GM10266 (cell line): ENCODE measurements at regions not wholly inside any gene's neighbourhood (a gene's known extent, or its start where the extent isn't known, plus 50 kb on each side); places are given as distances from the start of the nearest gene placed in this dataset.

ENCODE experiments used
- DNase-seq: peaks from one replicate; pipeline ENCODE4 v3.0.0; 2012; ENCODE audit errors: extremely low spot score
- CTCF ChIP-seq: IDR thresholded peaks from 2 replicates; pipeline ENCODE4 v1.5.1; 2012; ENCODE audit warnings: mild to moderate bottlenecking, low read depth; ENCODE audit not compliant: control insufficient read depth, insufficient read depth; ENCODE audit errors: missing control alignments

DNA sequence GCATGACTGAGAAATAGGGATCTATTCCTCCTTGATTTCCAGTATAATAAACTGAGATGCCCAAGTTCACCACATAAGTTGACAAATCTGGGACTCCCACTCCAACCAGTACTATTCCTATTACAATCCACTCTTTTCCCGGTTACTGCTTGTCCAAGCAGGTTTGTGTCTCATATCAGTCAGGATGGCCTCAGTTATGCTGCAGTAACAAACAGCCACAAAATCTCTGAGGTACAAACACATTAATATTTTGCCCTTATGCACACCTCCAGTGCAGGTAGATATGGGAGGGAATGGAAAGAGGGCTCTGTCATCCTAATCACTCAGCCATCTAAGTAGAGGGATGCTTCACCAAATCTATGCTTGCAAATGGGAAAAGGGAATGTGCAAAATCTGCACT, 207.8 kb downstream of the RAB28 start:
- no peak for TF ChIP-seq CTCF

DNA sequence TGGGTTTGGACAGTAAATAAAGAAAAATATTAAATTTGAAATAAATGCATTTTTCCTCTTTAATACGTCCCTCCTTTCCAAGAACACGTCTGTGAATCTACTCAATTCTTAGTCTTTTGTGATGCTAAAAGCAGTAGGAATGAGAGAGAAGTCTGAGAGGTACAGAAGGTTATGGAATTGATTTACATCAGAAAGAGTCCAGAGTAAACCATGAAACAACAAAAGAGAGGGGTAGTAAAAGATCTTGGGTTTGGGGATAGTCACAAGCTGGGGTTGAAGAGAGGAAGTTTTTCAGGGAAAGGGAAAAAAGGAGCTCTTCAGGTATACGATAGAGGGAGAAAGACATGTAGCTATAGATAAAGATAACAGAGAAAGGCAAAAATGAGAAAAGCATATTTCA, 215.4 kb downstream of the RAB28 start:
- DNase-seq = no peak

More for the DNA sequence above, 207.8 kb downstream of the RAB28 start:
- no peak for DNase-seq

GRCh38 chr4:13268165-13268564, 216.0 kb downstream of the RAB28 start:
- no peak for DNase-seq
- TF ChIP-seq CTCF = no peak

More for the DNA sequence above, 215.4 kb downstream of the RAB28 start:
- TF ChIP-seq CTCF = no peak

- TF ChIP-seq CTCF = no peak
- DNase-seq = no peak
Measured at GRCh38 chr4:13267091-13267490, 217.0 kb downstream of the RAB28 start.

DNA sequence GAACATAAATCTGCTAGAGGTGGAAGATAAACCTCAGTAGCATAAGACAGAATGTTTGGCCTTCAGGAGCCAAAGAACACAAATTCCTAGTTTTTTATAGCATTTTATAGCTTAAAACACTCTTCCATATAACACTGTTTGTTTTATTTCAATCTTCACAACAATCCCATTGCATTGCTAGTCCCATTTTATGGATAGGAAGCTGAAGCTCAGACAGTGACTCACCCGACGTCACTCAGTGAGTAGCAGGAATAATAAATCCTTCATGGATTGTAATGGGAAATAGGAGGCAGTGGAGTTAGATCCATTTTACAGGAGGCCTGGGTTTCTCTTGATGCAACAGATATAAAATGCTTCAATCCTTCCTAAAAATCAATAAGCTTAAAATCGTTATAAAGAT, 217.5 kb downstream of the RAB28 start:
- TF ChIP-seq CTCF = no peak
- no peak for DNase-seq

DNA sequence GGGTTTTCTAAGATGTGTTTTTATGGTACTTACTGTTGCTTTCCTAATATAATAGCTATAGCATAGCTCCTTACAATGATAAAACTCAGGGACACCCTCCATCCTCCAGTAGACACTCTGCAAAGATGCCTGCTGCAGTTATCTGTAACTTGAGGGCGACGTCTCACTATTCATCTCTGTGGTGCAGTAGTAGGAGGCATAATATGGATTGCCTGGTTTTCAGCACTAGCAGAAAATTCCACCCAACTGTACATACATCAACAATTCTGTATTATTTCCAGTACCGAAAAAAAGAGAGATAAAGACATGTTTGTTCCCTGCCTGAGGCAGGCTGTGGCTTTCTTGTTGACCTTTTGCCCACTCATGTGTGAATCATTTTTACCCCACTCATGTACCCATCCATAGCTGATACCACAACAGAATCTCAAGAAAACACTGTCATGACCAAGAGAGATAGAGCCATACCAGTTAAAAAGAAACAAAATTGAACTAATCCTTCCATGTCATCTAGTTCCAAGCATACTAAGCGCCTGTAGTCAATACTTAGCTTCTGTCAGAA, 220.1 kb downstream of the RAB28 start:
- no peak for TF ChIP-seq CTCF
- no peak for DNase-seq

- no peak for DNase-seq
Measured at GRCh38 chr4:13262816-13263215, 221.3 kb downstream of the RAB28 start.

More at GRCh38 chr4:13262816-13263215, 221.3 kb downstream of the RAB28 start:
- no peak for TF ChIP-seq CTCF
